K562 (cell line): ENCODE measurements at regions not wholly inside any gene's neighbourhood (a gene's known extent, or its start where the extent isn't known, plus 50 kb on each side); places are given as distances from the start of the nearest gene placed in this dataset.

ENCODE experiments used
- ATAC-seq: fragments of 200-7000 bp; cut with Tn5 transposase; 3 replicates; pipeline ENCODE4 v1.9.1; 2020; ENCODE audit warnings: moderate library complexity
- BruUV-seq: library from RNA; stranded (reverse); fragments of 400-500 nt; replicated peaks from 2 replicates; lab custom pipeline; 2021; lab: Mats Ljungman, UMichigan
- CTCF ChIA-PET: fragments of 300-600 bp; formaldehyde crosslinking; extraction: SDS; loops from one replicate; lab custom pipeline; 2021; ENCODE audit warnings: low intra/inter-chr PET ratio; lab: Yijun Ruan, JAX
- POLR2A ChIA-PET: fragments of 300-600, 350-650 bp; sonication (Branson Sonifier 250); formaldehyde crosslinking; extraction: SDS; loops from one replicate; lab custom pipeline; 2021; ENCODE audit warnings: antibody characterized with exemption, inconsistent platforms; lab: Yijun Ruan, JAX
- DNase-seq, 4 experiments: peaks; one replicate each; pipeline versions ENCODE4 v3.0.0 to v3.0.0-alpha.2; 2011 to 2018; ENCODE audit warnings: low spot score in 3 of 4, mixed read lengths in 3 of 4; ENCODE audit errors: extremely low read depth in 1 of 4
- FAIRE-seq: peaks from 2 replicates; lab custom pipeline; 2011; peaks lifted over from hg19 to GRCh38; lab: Jason Lieb, UNC
- H2AFZ ChIP-seq: 2 replicates; pipeline ENCODE4 v1.6.0; 2011; ENCODE audit warnings: low read depth, low read length, control low read depth, inconsistent platforms
- H3K27ac ChIP-seq: fragments of 200-600 bp; 3 replicates; pipeline ENCODE4 v1.8.0; 2011; ENCODE audit warnings: low read depth, mild to moderate bottlenecking, control low read depth, inconsistent platforms, low read length, moderate library complexity, mixed read lengths; ENCODE audit errors: extremely low read depth
- H3K27me3 ChIP-seq, 2 experiments: fragments of 300-600 bp in 1 of 2; 2 replicates in 1 of 2; 3 replicates in 1 of 2; pipeline versions ENCODE4 v1.6.0 to v1.8.0; 2011; ENCODE audit warnings: inconsistent platforms in 2 of 2, low read length in 2 of 2, mild to moderate bottlenecking in 1 of 2, mixed read lengths in 1 of 2, moderate library complexity in 1 of 2; ENCODE audit not compliant: control insufficient read depth in 2 of 2, insufficient read depth in 2 of 2
- H3K36me3 ChIP-seq: fragments of 300-600 bp; 3 replicates; pipeline ENCODE4 v1.8.0; 2011; ENCODE audit warnings: mild to moderate bottlenecking, low read length, inconsistent platforms; ENCODE audit not compliant: control insufficient read depth, insufficient read depth
- H3K4me1 ChIP-seq, 2 experiments: fragments of 200-600 bp in 1 of 2; replicated peaks in 1 of 2; 2 replicates in 1 of 2; 3 replicates in 1 of 2; pipeline versions ENCODE4 v1.5.1 to v1.8.0; 2011; ENCODE audit warnings: inconsistent platforms in 2 of 2, low read length in 2 of 2, mild to moderate bottlenecking in 1 of 2, mixed read lengths in 1 of 2, moderate library complexity in 1 of 2; ENCODE audit not compliant: control insufficient read depth in 2 of 2, insufficient read depth in 2 of 2
- H3K4me2 ChIP-seq: 2 replicates; pipeline ENCODE4 v1.6.1; 2011; ENCODE audit warnings: low read length, control low read depth, inconsistent platforms, mixed read lengths; ENCODE audit not compliant: insufficient read depth
- H3K4me3 ChIP-seq: fragments of 200-600 bp; sonication (generic), shearing (Covaris generic); 2 replicates; pipeline ENCODE4 v1.5.1; 2016; ENCODE audit warnings: control low read depth, inconsistent platforms
- H3K79me2 ChIP-seq: fragments of 200-600 bp; 3 replicates; pipeline ENCODE4 v1.8.0; 2011; ENCODE audit warnings: low read length, inconsistent platforms; ENCODE audit not compliant: control insufficient read depth, insufficient read depth
- H3K9ac ChIP-seq, 2 experiments: 2 replicates each; pipeline versions ENCODE4 v1.6.0 to v1.6.1; 2011; ENCODE audit warnings: low read depth in 2 of 2, low read length in 2 of 2, control low read depth in 1 of 2, inconsistent platforms in 1 of 2, mild to moderate bottlenecking in 1 of 2, mixed read lengths in 1 of 2; ENCODE audit not compliant: insufficient read depth in 1 of 2
- H3K9me1 ChIP-seq: one replicate; pipeline ENCODE4 v1.6.0; 2011; ENCODE audit warnings: inconsistent platforms, mild to moderate bottlenecking, low read length, moderate library complexity; ENCODE audit not compliant: control insufficient read depth, insufficient read depth
- H3K9me3 ChIP-seq: replicated peaks from 2 replicates; pipeline ENCODE4 v1.5.1; 2011; ENCODE audit warnings: low read depth, low read length, inconsistent platforms; ENCODE audit not compliant: control insufficient read depth, insufficient read depth
- H4K20me1 ChIP-seq: replicated peaks from 2 replicates; pipeline ENCODE4 v1.6.1; 2011; ENCODE audit warnings: low read length, inconsistent platforms, mixed read lengths; ENCODE audit not compliant: control insufficient read depth, insufficient read depth
- BRD9 ChIP-seq: fragments of 450-650 bp; IDR thresholded peaks from 2 replicates; pipeline ENCODE4 v1.6.1; 2018; ENCODE audit warnings: low read depth; ENCODE audit not compliant: partially characterized antibody
- DDX20 ChIP-seq: fragments of 450-650 bp; IDR thresholded peaks from 2 replicates; pipeline ENCODE4 v1.6.1; 2016; ENCODE audit warnings: missing genetic modification characterization, low read depth, mild to moderate bottlenecking, missing compliant biosample characterization, moderate library complexity
- EWSR1 ChIP-seq: fragments of 450-650 bp; IDR thresholded peaks from 2 replicates; pipeline ENCODE4 v1.6.1; 2018; ENCODE audit warnings: borderline replicate concordance, mild to moderate bottlenecking, low read depth, moderate library complexity; ENCODE audit not compliant: partially characterized antibody
- JUNB ChIP-seq: fragments of 450-650 bp; formaldehyde crosslinking; conservative IDR thresholded peaks from 2 replicates; pipeline ENCODE4 v1.4.0; 2020; ENCODE audit warnings: mild to moderate bottlenecking
- NR2C1 ChIP-seq, 2 experiments: fragments of 450-650 bp; IDR thresholded peaks; 2 replicates each; pipeline ENCODE4 v1.6.1; 2017; ENCODE audit warnings: mild to moderate bottlenecking in 2 of 2, antibody characterized with exemption in 1 of 2, inconsistent platforms in 1 of 2, missing compliant biosample characterization in 1 of 2, missing genetic modification characterization in 1 of 2
- PCBP2 ChIP-seq: fragments of 200-400 bp; formaldehyde crosslinking; IDR thresholded peaks from 2 replicates; pipeline ENCODE4 v1.6.1; 2018; ENCODE audit warnings: low read length, low read depth, mild to moderate bottlenecking, moderate library complexity; ENCODE audit not compliant: poor library complexity, severe bottlenecking
- TEAD4 ChIP-seq, 2 experiments: sonication (generic) in 1 of 2; formaldehyde crosslinking in 1 of 2; IDR thresholded peaks; 2 replicates each; pipeline versions ENCODE4 v1.6.1 to v1.8.0; 2012 to 2022; ENCODE audit warnings: borderline replicate concordance in 1 of 2, inconsistent platforms in 1 of 2, low read length in 1 of 2, mild to moderate bottlenecking in 1 of 2, missing genetic modification reagents in 1 of 2
- ZFP1 ChIP-seq: fragments of 450-650 bp; formaldehyde crosslinking; IDR thresholded peaks from 2 replicates; pipeline ENCODE4 v1.4.0; 2020; ENCODE audit warnings: mild to moderate bottlenecking, mixed read lengths
- ZNF23 ChIP-seq: fragments of 250-450 bp; sonication (Bioruptor Pico); IDR thresholded peaks from 2 replicates; pipeline ENCODE4 v1.4.0; 2020; ENCODE audit warnings: mild to moderate bottlenecking
- in situ Hi-C: fragments of 300-500 bp; cut with MboI; formaldehyde crosslinking; loops from 4 replicates; pipeline ENCODE4 v1.15.0; 2018; ENCODE audit warnings: inconsistent platforms, mixed read lengths
- intact Hi-C: fragments of 100-400 bp; cut with micrococcal nuclease; formaldehyde crosslinking; loops from 2 replicates; pipeline ENCODE4 v1.14.2; 2022
- TF ChIP-seq, protein P1 (sequence below): IDR thresholded peaks from 3 replicates; pipeline ENCODE4 v1.6.1; 2011; ENCODE audit warnings: borderline replicate concordance, mild to moderate bottlenecking, moderate library complexity; ENCODE audit not compliant: insufficient read length; ENCODE audit errors: extremely low read depth
- TF ChIP-seq, protein P2 (sequence below): fragments of 250-450 bp; sonication (Bioruptor Pico); IDR thresholded peaks from 2 replicates; pipeline ENCODE4 v1.5.0; 2021; ENCODE audit warnings: mild to moderate bottlenecking, borderline replicate concordance
- TF ChIP-seq, protein P3 (sequence below): sonication (generic); formaldehyde crosslinking; IDR thresholded peaks from 2 replicates; pipeline ENCODE4 v1.8.0; 2023; ENCODE audit warnings: mild to moderate bottlenecking, missing genetic modification reagents

DNA sequence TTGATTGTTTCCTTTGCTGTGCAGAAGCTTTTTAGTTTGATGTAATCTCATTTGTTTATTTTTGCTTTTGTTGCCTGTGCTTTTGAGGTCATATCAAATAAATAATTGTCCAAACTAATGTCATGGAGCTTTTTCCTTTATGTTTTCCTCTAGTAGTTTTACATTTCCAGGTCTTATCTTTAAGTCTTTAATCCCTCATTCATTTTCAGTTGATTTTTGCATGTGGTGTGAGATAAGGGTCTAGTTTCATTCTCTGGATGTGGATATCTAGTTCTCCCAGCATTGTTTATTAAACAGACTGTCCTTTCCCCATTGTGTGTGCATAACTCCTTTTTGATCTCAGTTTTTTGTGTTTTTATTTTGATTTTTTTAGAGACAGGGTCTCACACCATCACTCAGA is 179.1 kb upstream of the STK26 start:
- ChIA-PET POLR2A (interaction anchor here (0.7 kb wide), 1 partner anchor 697 kb away, joined by 3 read pairs; no protein-coding TSS in a partner anchor), CTCF (no interaction called here)
- intact Hi-C loops, result loop anchor here (5.0 kb wide), 5 partner anchors 143 to 773 kb away; partner anchors contain the start of gene STK26
- Histone ChIP-seq H3K27me3 (no peaks in the 10 kb centered on the region), H2AFZ (0 out of 2 replicates have a peak overlapping the region, but pooled peaks have one; percentile 37), H3K4me2 (no peak overlapping the region), H3K27ac (no peak overlapping the region), H3K9ac (no peak overlapping the region), H3K36me3 (no peaks in the 10 kb centered on the region), H3K4me3 (no peak overlapping the region), H3K79me2 (no peaks in the 10 kb centered on the region), H3K9me1 (no peaks in the 10 kb centered on the region), H3K4me1 (peaks cover 5 to 19% of the 10 kb centered on the region in 2 experiments; a peak in 4 of 5 replicates), H3K9me3 (no peaks in the 10 kb centered on the region), H4K20me1 (no peaks in the 10 kb centered on the region)
- FAIRE-seq, result no peak
- in situ Hi-C loops, result loop anchor here (5.0 to 25.0 kb wide), 3 partner anchors 167 to 618 kb away; no protein-coding TSS in a partner anchor
- ATAC-seq, result no peak
- no TSS peak for BruUV-seq
- no peak for DNase-seq
- TF ChIP-seq EWSR1, result no peak
- no peak for TF ChIP-seq JUNB (CRISPR knock-in tag)
- no peak for TF ChIP-seq DDX20 (tag)
- no peak for TF ChIP-seq ZNF23
- no peak for TF ChIP-seq NR2C1 (IDR thresholded peaks at IDR 0.05)
- TF ChIP-seq NR2C1 (tag; IDR thresholded peaks at IDR 0.05), result no peak
- peak; percentile 66; the same call in 1 of the 2 replicates for TF ChIP-seq TEAD4 (IDR thresholded peaks at IDR 0.05; ENCODE audit: low read length)
- no peak for TF ChIP-seq TEAD4 (CRISPR knock-in tag; IDR thresholded peaks at IDR 0.05; ENCODE audit: borderline replicate concordance)
- no peak for TF ChIP-seq BRD9
- TF ChIP-seq, protein P1, sequence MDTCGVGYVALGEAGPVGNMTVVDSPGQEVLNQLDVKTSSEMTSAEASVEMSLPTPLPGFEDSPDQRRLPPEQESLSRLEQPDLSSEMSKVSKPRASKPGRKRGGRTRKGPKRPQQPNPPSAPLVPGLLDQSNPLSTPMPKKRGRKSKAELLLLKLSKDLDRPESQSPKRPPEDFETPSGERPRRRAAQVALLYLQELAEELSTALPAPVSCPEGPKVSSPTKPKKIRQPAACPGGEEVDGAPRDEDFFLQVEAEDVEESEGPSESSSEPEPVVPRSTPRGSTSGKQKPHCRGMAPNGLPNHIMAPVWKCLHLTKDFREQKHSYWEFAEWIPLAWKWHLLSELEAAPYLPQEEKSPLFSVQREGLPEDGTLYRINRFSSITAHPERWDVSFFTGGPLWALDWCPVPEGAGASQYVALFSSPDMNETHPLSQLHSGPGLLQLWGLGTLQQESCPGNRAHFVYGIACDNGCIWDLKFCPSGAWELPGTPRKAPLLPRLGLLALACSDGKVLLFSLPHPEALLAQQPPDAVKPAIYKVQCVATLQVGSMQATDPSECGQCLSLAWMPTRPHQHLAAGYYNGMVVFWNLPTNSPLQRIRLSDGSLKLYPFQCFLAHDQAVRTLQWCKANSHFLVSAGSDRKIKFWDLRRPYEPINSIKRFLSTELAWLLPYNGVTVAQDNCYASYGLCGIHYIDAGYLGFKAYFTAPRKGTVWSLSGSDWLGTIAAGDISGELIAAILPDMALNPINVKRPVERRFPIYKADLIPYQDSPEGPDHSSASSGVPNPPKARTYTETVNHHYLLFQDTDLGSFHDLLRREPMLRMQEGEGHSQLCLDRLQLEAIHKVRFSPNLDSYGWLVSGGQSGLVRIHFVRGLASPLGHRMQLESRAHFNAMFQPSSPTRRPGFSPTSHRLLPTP, result no peak
- no peak for TF ChIP-seq ZFP1 (CRISPR knock-in tag)
- no peak for TF ChIP-seq PCBP2
- TF ChIP-seq, protein P2, sequence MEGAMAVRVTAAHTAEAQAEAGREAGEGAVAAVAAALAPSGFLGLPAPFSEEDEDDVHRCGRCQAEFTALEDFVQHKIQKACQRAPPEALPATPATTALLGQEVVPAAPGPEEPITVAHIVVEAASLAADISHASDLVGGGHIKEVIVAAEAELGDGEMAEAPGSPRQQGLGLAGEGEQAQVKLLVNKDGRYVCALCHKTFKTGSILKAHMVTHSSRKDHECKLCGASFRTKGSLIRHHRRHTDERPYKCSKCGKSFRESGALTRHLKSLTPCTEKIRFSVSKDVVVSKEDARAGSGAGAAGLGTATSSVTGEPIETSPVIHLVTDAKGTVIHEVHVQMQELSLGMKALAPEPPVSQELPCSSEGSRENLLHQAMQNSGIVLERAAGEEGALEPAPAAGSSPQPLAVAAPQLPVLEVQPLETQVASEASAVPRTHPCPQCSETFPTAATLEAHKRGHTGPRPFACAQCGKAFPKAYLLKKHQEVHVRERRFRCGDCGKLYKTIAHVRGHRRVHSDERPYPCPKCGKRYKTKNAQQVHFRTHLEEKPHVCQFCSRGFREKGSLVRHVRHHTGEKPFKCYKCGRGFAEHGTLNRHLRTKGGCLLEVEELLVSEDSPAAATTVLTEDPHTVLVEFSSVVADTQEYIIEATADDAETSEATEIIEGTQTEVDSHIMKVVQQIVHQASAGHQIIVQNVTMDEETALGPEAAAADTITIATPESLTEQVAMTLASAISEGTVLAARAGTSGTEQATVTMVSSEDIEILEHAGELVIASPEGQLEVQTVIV (CRISPR knock-in tag), result no peak
- TF ChIP-seq, protein P3, sequence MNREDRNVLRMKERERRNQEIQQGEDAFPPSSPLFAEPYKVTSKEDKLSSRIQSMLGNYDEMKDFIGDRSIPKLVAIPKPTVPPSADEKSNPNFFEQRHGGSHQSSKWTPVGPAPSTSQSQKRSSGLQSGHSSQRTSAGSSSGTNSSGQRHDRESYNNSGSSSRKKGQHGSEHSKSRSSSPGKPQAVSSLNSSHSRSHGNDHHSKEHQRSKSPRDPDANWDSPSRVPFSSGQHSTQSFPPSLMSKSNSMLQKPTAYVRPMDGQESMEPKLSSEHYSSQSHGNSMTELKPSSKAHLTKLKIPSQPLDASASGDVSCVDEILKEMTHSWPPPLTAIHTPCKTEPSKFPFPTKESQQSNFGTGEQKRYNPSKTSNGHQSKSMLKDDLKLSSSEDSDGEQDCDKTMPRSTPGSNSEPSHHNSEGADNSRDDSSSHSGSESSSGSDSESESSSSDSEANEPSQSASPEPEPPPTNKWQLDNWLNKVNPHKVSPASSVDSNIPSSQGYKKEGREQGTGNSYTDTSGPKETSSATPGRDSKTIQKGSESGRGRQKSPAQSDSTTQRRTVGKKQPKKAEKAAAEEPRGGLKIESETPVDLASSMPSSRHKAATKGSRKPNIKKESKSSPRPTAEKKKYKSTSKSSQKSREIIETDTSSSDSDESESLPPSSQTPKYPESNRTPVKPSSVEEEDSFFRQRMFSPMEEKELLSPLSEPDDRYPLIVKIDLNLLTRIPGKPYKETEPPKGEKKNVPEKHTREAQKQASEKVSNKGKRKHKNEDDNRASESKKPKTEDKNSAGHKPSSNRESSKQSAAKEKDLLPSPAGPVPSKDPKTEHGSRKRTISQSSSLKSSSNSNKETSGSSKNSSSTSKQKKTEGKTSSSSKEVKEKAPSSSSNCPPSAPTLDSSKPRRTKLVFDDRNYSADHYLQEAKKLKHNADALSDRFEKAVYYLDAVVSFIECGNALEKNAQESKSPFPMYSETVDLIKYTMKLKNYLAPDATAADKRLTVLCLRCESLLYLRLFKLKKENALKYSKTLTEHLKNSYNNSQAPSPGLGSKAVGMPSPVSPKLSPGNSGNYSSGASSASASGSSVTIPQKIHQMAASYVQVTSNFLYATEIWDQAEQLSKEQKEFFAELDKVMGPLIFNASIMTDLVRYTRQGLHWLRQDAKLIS (CRISPR knock-in tag), result no peak
